ENCODE measurements at regions not wholly inside any gene's neighbourhood (a gene's known extent, or its start where the extent isn't known, plus 50 kb on each side); places are given as distances from the start of the nearest gene placed in this dataset.

DNA sequence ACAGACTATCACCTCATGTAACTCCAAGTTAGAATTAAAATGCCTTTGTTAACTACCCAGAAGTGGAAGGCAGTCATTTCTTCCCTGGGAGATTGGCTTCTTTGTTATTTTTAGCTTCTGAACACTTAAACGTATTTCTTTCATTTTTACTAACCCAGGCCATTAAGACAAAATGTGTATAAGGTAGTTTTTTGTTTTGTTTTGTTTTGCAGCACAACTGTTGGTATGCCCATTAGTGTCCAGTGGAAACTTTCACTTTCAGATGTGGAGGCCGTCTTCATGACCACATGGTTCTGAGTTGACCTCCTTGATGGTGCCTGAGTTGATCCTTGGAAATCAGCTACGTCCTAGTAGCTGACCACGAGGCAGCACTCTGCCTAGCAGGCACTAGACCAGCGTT is 264.6 kb upstream of the ZNF608 start:
- TF ChIP-seq GZF1 (CRISPR knock-in tag; IDR thresholded peaks at IDR 0.05): no peak
- TF ChIP-seq ATF1 (CRISPR knock-in tag; IDR thresholded peaks at IDR 0.05): no peak
- TF ChIP-seq, protein P1, sequence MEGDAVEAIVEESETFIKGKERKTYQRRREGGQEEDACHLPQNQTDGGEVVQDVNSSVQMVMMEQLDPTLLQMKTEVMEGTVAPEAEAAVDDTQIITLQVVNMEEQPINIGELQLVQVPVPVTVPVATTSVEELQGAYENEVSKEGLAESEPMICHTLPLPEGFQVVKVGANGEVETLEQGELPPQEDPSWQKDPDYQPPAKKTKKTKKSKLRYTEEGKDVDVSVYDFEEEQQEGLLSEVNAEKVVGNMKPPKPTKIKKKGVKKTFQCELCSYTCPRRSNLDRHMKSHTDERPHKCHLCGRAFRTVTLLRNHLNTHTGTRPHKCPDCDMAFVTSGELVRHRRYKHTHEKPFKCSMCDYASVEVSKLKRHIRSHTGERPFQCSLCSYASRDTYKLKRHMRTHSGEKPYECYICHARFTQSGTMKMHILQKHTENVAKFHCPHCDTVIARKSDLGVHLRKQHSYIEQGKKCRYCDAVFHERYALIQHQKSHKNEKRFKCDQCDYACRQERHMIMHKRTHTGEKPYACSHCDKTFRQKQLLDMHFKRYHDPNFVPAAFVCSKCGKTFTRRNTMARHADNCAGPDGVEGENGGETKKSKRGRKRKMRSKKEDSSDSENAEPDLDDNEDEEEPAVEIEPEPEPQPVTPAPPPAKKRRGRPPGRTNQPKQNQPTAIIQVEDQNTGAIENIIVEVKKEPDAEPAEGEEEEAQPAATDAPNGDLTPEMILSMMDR (CRISPR knock-in tag; IDR thresholded peaks at IDR 0.05): no peak
- no peak for TF ChIP-seq KLF6 (CRISPR knock-in tag; IDR thresholded peaks at IDR 0.05)
- TF ChIP-seq POLR2A (IDR thresholded peaks at IDR 0.05; ENCODE audit: insufficient read depth in 1 of 2, low read depth in 2 of 2, low read length in 2 of 2): no peak
- TF ChIP-seq, protein P2, sequence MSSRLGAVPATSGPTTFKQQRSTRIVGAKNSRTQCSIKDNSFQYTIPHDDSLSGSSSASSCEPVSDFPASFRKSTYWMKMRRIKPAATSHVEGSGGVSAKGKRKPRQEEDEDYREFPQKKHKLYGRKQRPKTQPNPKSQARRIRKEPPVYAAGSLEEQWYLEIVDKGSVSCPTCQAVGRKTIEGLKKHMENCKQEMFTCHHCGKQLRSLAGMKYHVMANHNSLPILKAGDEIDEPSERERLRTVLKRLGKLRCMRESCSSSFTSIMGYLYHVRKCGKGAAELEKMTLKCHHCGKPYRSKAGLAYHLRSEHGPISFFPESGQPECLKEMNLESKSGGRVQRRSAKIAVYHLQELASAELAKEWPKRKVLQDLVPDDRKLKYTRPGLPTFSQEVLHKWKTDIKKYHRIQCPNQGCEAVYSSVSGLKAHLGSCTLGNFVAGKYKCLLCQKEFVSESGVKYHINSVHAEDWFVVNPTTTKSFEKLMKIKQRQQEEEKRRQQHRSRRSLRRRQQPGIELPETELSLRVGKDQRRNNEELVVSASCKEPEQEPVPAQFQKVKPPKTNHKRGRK (CRISPR knock-in tag; IDR thresholded peaks at IDR 0.05): no peak
- no peak for TF ChIP-seq NFE2L1 (CRISPR knock-in tag; IDR thresholded peaks at IDR 0.05; ENCODE audit: borderline replicate concordance)
- TF ChIP-seq ZNF441 (CRISPR knock-in tag; IDR thresholded peaks at IDR 0.05; ENCODE audit: borderline replicate concordance): no peak
- no peak for TF ChIP-seq ZNF121 (CRISPR knock-in tag; IDR thresholded peaks at IDR 0.05)
- no peak for TF ChIP-seq NR2F2 (IDR thresholded peaks at IDR 0.05; ENCODE audit: borderline replicate concordance, low read depth)

All from HepG2 (cell line).